Breast epithelium (tissue), 4 donors: ENCODE measurements at regions not wholly inside any gene's neighbourhood (a gene's known extent, or its start where the extent isn't known, plus 50 kb on each side); places are given as distances from the start of the nearest gene placed in this dataset.
"Not testable (repeated sequence)": the region's sequence is repeated elsewhere in the genome, so short reads cannot be mapped to it uniquely, and the experiment has no call there.

Source experiments
- DNase-seq, 2 donors: peaks; one replicate each; pipeline ENCODE4 v3.0.0-alpha.2; 2019; ENCODE audit warnings: low spot score in 2 of 2
- H3K27ac ChIP-seq, 2 donors: fragments of 200-600 bp; sonication (generic) in 1 of 2; one replicate each; pipeline ENCODE4 v1.5.1; 2016 to 2019; ENCODE audit warnings: mild to moderate bottlenecking in 1 of 2
- H3K27me3 ChIP-seq, 2 donors: fragments of 200-600 bp; sonication (generic) in 1 of 2; one replicate each; pipeline versions ENCODE4 v1.5.1 to v1.6.0; 2017 to 2019; ENCODE audit warnings: control low read depth in 1 of 2, mild to moderate bottlenecking in 1 of 2
- H3K36me3 ChIP-seq: fragments of 200-600 bp; one replicate; pipeline ENCODE4 v1.5.1; 2019
- H3K4me1 ChIP-seq, 2 donors: fragments of 200-600 bp; sonication (generic); one replicate each; pipeline ENCODE4 v1.5.1; 2016 to 2019; ENCODE audit warnings: control low read depth in 1 of 2
- H3K4me3 ChIP-seq, 3 donors: fragments of 200-600 bp; sonication (generic); 1 replicate in 2 of 3; 2 replicates in 1 of 3; pipeline ENCODE4 v1.5.1; 2016 to 2019; ENCODE audit warnings: mild to moderate bottlenecking in 3 of 3, moderate library complexity in 2 of 3
- H3K9me3 ChIP-seq, 2 donors: fragments of 200-600 bp; sonication (generic) in 1 of 2; one replicate each; pipeline ENCODE4 v1.5.1; 2016 to 2019; ENCODE audit warnings: control low read depth in 1 of 2
- POLR2A ChIP-seq: fragments of 450-650 bp; IDR thresholded peaks from one replicate; pipeline ENCODE4 v1.6.1; 2016; ENCODE audit warnings: antibody characterized with exemption, mild to moderate bottlenecking, moderate library complexity
- POLR2AphosphoS5 ChIP-seq, 3 donors: sonication (generic); formaldehyde crosslinking; IDR thresholded peaks; one replicate each; pipeline ENCODE4 v1.6.1; 2017; ENCODE audit warnings: antibody characterized with exemption in 3 of 3
- intact Hi-C: fragments of 100-400 bp; cut with DNase I; formaldehyde crosslinking; loops from one replicate; pipeline ENCODE4 v1.15.1; 2023; ENCODE audit warnings: low total_unique reads
- TF ChIP-seq, protein P1 (sequence below), 3 donors: fragments of 450-650 bp; IDR thresholded peaks; one replicate each; pipeline ENCODE4 v1.5.1; 2016 to 2017; ENCODE audit warnings: antibody characterized with exemption in 3 of 3, mild to moderate bottlenecking in 3 of 3, moderate library complexity in 3 of 3

DNA sequence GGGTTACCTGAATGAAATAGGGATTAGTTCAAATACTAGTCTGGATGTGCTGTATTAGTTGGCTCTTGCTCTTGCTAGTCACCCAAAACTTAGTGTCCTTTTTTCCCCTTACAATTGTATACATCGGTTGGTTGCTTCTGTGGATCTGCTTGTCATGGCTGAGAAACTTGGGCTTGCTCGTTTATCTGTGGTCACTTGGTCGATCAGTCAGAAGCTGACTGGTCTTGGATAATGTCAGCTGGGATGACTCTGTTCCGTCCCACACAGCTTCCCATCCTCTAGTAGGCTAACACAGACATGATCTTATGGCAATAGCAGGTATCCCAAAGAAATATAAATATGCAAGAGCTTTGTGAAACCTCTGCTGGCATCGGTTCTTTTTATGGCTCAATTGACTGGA, 807.4 kb downstream of the MAT2B start:
- TF ChIP-seq POLR2A = no peak
- no peak for TF ChIP-seq POLR2AphosphoS5 (IDR thresholded peaks at IDR 0.05)
- TF ChIP-seq, protein P1, sequence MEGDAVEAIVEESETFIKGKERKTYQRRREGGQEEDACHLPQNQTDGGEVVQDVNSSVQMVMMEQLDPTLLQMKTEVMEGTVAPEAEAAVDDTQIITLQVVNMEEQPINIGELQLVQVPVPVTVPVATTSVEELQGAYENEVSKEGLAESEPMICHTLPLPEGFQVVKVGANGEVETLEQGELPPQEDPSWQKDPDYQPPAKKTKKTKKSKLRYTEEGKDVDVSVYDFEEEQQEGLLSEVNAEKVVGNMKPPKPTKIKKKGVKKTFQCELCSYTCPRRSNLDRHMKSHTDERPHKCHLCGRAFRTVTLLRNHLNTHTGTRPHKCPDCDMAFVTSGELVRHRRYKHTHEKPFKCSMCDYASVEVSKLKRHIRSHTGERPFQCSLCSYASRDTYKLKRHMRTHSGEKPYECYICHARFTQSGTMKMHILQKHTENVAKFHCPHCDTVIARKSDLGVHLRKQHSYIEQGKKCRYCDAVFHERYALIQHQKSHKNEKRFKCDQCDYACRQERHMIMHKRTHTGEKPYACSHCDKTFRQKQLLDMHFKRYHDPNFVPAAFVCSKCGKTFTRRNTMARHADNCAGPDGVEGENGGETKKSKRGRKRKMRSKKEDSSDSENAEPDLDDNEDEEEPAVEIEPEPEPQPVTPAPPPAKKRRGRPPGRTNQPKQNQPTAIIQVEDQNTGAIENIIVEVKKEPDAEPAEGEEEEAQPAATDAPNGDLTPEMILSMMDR (IDR thresholded peaks at IDR 0.05) = no peak
- no peaks in the 10 kb centered on the region for H3K27me3 ChIP-seq
- H3K9me3 ChIP-seq = no peaks in the 10 kb centered on the region
- H3K4me3 ChIP-seq = no peak overlapping the region
- no peaks in the 10 kb centered on the region for H3K4me1 ChIP-seq
- DNase-seq = no peak
- H3K27ac ChIP-seq = no peak overlapping the region
- intact Hi-C loops = no loop called here
- no peaks in the 10 kb centered on the region for H3K36me3 ChIP-seq

DNA sequence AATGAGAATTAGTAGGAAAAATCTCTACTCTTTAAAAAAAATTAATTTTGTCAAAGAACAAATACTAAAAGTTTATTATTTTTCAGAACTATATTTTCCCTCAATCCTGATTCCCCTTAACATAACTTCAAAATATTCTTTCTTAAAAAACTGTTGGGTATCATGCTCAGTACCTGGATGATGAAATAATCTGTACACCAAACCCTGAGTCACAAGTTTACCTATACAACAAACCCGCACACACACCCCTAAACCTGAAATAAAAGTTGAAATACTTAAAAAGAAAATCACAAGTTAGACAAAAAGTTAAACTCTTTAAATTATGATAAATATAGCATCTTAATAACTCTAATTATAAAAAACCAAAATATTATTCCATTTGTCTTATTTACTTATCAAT, 812.3 kb downstream of the MAT2B start:
- no peaks in the 10 kb centered on the region for H3K9me3 ChIP-seq
- no peaks in the 10 kb centered on the region for H3K4me1 ChIP-seq
- H3K36me3 ChIP-seq = no peaks in the 10 kb centered on the region
- H3K27me3 ChIP-seq = no peaks in the 10 kb centered on the region
- H3K27ac ChIP-seq = no peak overlapping the region
- no peak overlapping the region for H3K4me3 ChIP-seq
- intact Hi-C loops = no loop called here
- TF ChIP-seq POLR2AphosphoS5 (IDR thresholded peaks at IDR 0.05) (no peak), POLR2A (no peak)
- TF ChIP-seq, protein P1 (IDR thresholded peaks at IDR 0.05) = no peak
- no peak for DNase-seq

GRCh38 chr5:164319161-164319560, 813.7 kb downstream of the MAT2B start:
- Histone ChIP-seq H3K27ac (no peak overlapping the region), H3K4me3 (no peak overlapping the region), H3K4me1 (no peaks in the 10 kb centered on the region), H3K36me3 (no peaks in the 10 kb centered on the region), H3K27me3 (no peaks in the 10 kb centered on the region), H3K9me3 (no peaks in the 10 kb centered on the region)
- DNase-seq = no peak
- TF ChIP-seq POLR2AphosphoS5 (IDR thresholded peaks at IDR 0.05) = no peak
- TF ChIP-seq, protein P1 (IDR thresholded peaks at IDR 0.05) = no peak
- TF ChIP-seq POLR2A = no peak
- intact Hi-C loops = no loop called here

GRCh38 chr5:164324239-164324638, 818.8 kb downstream of the MAT2B start:
- intact Hi-C loops = no loop called here
- no peaks in the 10 kb centered on the region for H3K27me3 ChIP-seq
- no peak overlapping the region for H3K27ac ChIP-seq
- H3K36me3 ChIP-seq = no peaks in the 10 kb centered on the region
- H3K4me1 ChIP-seq = no peaks in the 10 kb centered on the region
- TF ChIP-seq POLR2A = no peak
- TF ChIP-seq, protein P1 (IDR thresholded peaks at IDR 0.05) = no peak
- TF ChIP-seq POLR2AphosphoS5 (IDR thresholded peaks at IDR 0.05) = no peak
- H3K4me3 ChIP-seq = no peak overlapping the region
- no peak for DNase-seq
- peaks cover 8 to 26% of the 10 kb centered on the region in 2 donors for H3K9me3 ChIP-seq

- Histone ChIP-seq H3K4me1 (no peaks in the 10 kb centered on the region), H3K36me3 (no peaks in the 10 kb centered on the region), H3K4me3 (no peak overlapping the region), H3K27ac (no peak overlapping the region), H3K27me3 (no peaks in the 10 kb centered on the region), H3K9me3 (peaks cover 8 to 26% of the 10 kb centered on the region in 2 donors)
- intact Hi-C loops = no loop called here
- no peak for TF ChIP-seq POLR2AphosphoS5 (IDR thresholded peaks at IDR 0.05)
- TF ChIP-seq POLR2A = no peak
- TF ChIP-seq, protein P1 (IDR thresholded peaks at IDR 0.05) = no peak
- DNase-seq = no peak
Measured at GRCh38 chr5:164326219-164326618, 820.8 kb downstream of the MAT2B start.

GRCh38 chr5:164327166-164327565, 821.7 kb downstream of the MAT2B start:
- H3K9me3 ChIP-seq = peaks cover 8 to 26% of the 10 kb centered on the region in 2 donors
- H3K27ac ChIP-seq, H3K4me1 ChIP-seq, intact Hi-C loops, H3K27me3 ChIP-seq, H3K36me3 ChIP-seq, H3K4me3 ChIP-seq, DNase-seq: not testable (repeated sequence)
